Immature natural killer cell (primary cell): ENCODE measurements at regions not wholly inside any gene's neighbourhood (a gene's known extent, or its start where the extent isn't known, plus 50 kb on each side); places are given as distances from the start of the nearest gene placed in this dataset.
"Not testable (repeated sequence)": the region's sequence is repeated elsewhere in the genome, so short reads cannot be mapped to it uniquely, and the experiment has no call there.

Experiments used
- DNase-seq, 3 donors: peaks; one replicate each; pipeline ENCODE4 v3.0.0; 2022; ENCODE audit warnings: mixed read lengths in 1 of 3
- H3K27ac Mint-ChIP-seq, 6 donors: one replicate each; pipeline ENCODE4 v1.8.0; 2020; ENCODE audit warnings: mixed read lengths in 6 of 6, mild to moderate bottlenecking in 5 of 6, inconsistent platforms in 4 of 6, moderate library complexity in 3 of 6
- H3K27me3 Mint-ChIP-seq, 3 donors: one replicate each; pipeline ENCODE4 v1.8.0; 2020 to 2021; ENCODE audit warnings: low read depth in 3 of 3, mild to moderate bottlenecking in 3 of 3, mixed read lengths in 3 of 3, moderate library complexity in 3 of 3, inconsistent platforms in 1 of 3
- H3K36me3 Mint-ChIP-seq, 3 donors: one replicate each; pipeline ENCODE4 v1.8.0; 2020; ENCODE audit warnings: mixed read lengths in 3 of 3, inconsistent platforms in 2 of 3, mild to moderate bottlenecking in 2 of 3
- H3K4me1 Mint-ChIP-seq, 2 donors: one replicate each; pipeline ENCODE4 v1.8.0; 2020; ENCODE audit warnings: inconsistent platforms in 2 of 2, mild to moderate bottlenecking in 2 of 2, mixed read lengths in 2 of 2, moderate library complexity in 1 of 2
- H3K4me3 Mint-ChIP-seq, 5 donors: one replicate each; pipeline ENCODE4 v1.8.0; 2020; ENCODE audit warnings: mild to moderate bottlenecking in 5 of 5, mixed read lengths in 5 of 5, inconsistent platforms in 3 of 5, moderate library complexity in 3 of 5
- H3K9me3 Mint-ChIP-seq, 6 donors: one replicate each; pipeline ENCODE4 v1.8.0; 2020; ENCODE audit warnings: mild to moderate bottlenecking in 6 of 6, mixed read lengths in 6 of 6, inconsistent platforms in 4 of 6, moderate library complexity in 3 of 6

- Mint-ChIP-seq H3K27me3 (peaks cover 3 to 9% (median 4%) of the 10 kb centered on the region in 3 donors), H3K4me3 (no peak overlapping the region), H3K4me1 (no peaks in the 10 kb centered on the region), H3K9me3 (peaks cover 8 to 17% (median 14%) of the 10 kb centered on the region in 6 donors), H3K27ac (no peak overlapping the region), H3K36me3 (peaks cover 14 to 21% (median 16%) of the 10 kb centered on the region in 3 donors)
- DNase-seq, result no peak
Observed at GRCh38 chr14:53227154-53227718, 74.1 kb upstream of the DDHD1 start.

GRCh38 chr14:53226553-53226952, 73.4 kb upstream of the DDHD1 start:
- H3K36me3 Mint-ChIP-seq, result peaks cover 14 to 21% (median 16%) of the 10 kb centered on the region in 3 donors
- H3K27me3 Mint-ChIP-seq, result peaks cover 3 to 9% (median 4%) of the 10 kb centered on the region in 3 donors
- DNase-seq, result no peak
- no peak overlapping the region for H3K4me3 Mint-ChIP-seq
- no peak overlapping the region for H3K27ac Mint-ChIP-seq
- peaks cover 8 to 17% (median 14%) of the 10 kb centered on the region in 6 donors for H3K9me3 Mint-ChIP-seq
- no peaks in the 10 kb centered on the region for H3K4me1 Mint-ChIP-seq

- Mint-ChIP-seq H3K36me3 (peaks cover 9 to 20% (median 10%) of the 10 kb centered on the region in 3 donors), H3K4me1 (peaks cover 6 to 9% of the 10 kb centered on the region in 2 donors), H3K27ac (no peak overlapping the region), H3K4me3 (no peak overlapping the region), H3K27me3 (peaks cover 4 to 6% (median 4%) of the 10 kb centered on the region in 3 donors), H3K9me3 (peaks cover 8 to 12% (median 10%) of the 10 kb centered on the region in 6 donors)
- DNase-seq, result no peak
Observed at GRCh38 chr14:53220914-53221313, 67.8 kb upstream of the DDHD1 start.

- peaks cover 6 to 9% of the 10 kb centered on the region in 2 donors for H3K4me1 Mint-ChIP-seq
- peak overlapping the region; percentile 74 to 89 (median 86) for H3K4me3 Mint-ChIP-seq
- peak overlapping the region in 5 of 6 donors; percentile 42 to 74 (median 69) for H3K27ac Mint-ChIP-seq
- no peaks in the 10 kb centered on the region for H3K9me3 Mint-ChIP-seq
- no peak for DNase-seq
- peaks cover 0 to 1% (median 0%) of the 10 kb centered on the region in 3 donors for H3K27me3 Mint-ChIP-seq
- peaks cover 0 to 4% (median 0%) of the 10 kb centered on the region in 3 donors for H3K36me3 Mint-ChIP-seq
Observed at GRCh38 chr14:53218161-53218560, 65.0 kb upstream of the DDHD1 start.

GRCh38 chr14:53217316-53217994, 64.3 kb upstream of the DDHD1 start:
- H3K27ac Mint-ChIP-seq, result peak overlapping the region; percentile 9 to 81 (median 72)
- no peaks in the 10 kb centered on the region for H3K9me3 Mint-ChIP-seq
- DNase-seq, result peak; percentile 67 to 70 (median 69)
- H3K4me3 Mint-ChIP-seq, result peak overlapping the region; percentile 74 to 89 (median 86)
- peaks cover 0 to 4% (median 0%) of the 10 kb centered on the region in 3 donors for H3K36me3 Mint-ChIP-seq
- H3K4me1 Mint-ChIP-seq, result peaks cover 6 to 9% of the 10 kb centered on the region in 2 donors
- H3K27me3 Mint-ChIP-seq, result peaks cover 0 to 3% (median 0%) of the 10 kb centered on the region in 3 donors

GRCh38 chr14:53216955-53217315, 63.8 kb upstream of the DDHD1 start:
- not testable (repeated sequence) for H3K36me3 Mint-ChIP-seq, H3K9me3 Mint-ChIP-seq, H3K27me3 Mint-ChIP-seq, H3K4me1 Mint-ChIP-seq
- H3K4me3 Mint-ChIP-seq, result peak overlapping the region; percentile 74 to 89 (median 83)
- peak in 2 of 3 donors; percentile 1 to 2 for DNase-seq
- H3K27ac Mint-ChIP-seq, result peak overlapping the region in 3 of 6 donors; percentile 42 to 81 (median 76)

GRCh38 chr14:53216478-53216877, 63.4 kb upstream of the DDHD1 start:
- DNase-seq, H3K4me1 Mint-ChIP-seq, H3K27ac Mint-ChIP-seq, H3K9me3 Mint-ChIP-seq, H3K36me3 Mint-ChIP-seq, H3K27me3 Mint-ChIP-seq: not testable (repeated sequence)
- H3K4me3 Mint-ChIP-seq, result peak overlapping the region in 4 of 5 donors; percentile 18 to 86 (median 28)

- H3K4me3 Mint-ChIP-seq, result no peak overlapping the region
Observed at GRCh38 chr14:53215101-53215500, 62.0 kb upstream of the DDHD1 start.

GRCh38 chr14:53214384-53214783, 61.3 kb upstream of the DDHD1 start:
- Mint-ChIP-seq H3K4me3 (no peak overlapping the region), H3K27me3 (peaks cover 0 to 3% (median 0%) of the 10 kb centered on the region in 3 donors), H3K36me3 (no peaks in the 10 kb centered on the region), H3K27ac (no peak overlapping the region), H3K9me3 (no peaks in the 10 kb centered on the region), H3K4me1 (peaks cover 6 to 9% of the 10 kb centered on the region in 2 donors)
- no peak for DNase-seq

More at GRCh38 chr14:53215101-53215500, 62.0 kb upstream of the DDHD1 start:
- Mint-ChIP-seq H3K27me3 (peaks cover 0 to 3% (median 0%) of the 10 kb centered on the region in 3 donors), H3K36me3 (no peaks in the 10 kb centered on the region), H3K27ac (peak overlapping the region in 1 of 6 donors; percentile 0), H3K4me1 (peaks cover 6 to 9% of the 10 kb centered on the region in 2 donors), H3K9me3 (no peaks in the 10 kb centered on the region)
- DNase-seq, result no peak

- H3K36me3 Mint-ChIP-seq, result no peaks in the 10 kb centered on the region
- H3K27ac Mint-ChIP-seq, result no peak overlapping the region
- peaks cover 0 to 3% (median 0%) of the 10 kb centered on the region in 3 donors for H3K27me3 Mint-ChIP-seq
- H3K4me1 Mint-ChIP-seq, result peaks cover 6 to 9% of the 10 kb centered on the region in 2 donors
- no peak overlapping the region for H3K4me3 Mint-ChIP-seq
- no peaks in the 10 kb centered on the region for H3K9me3 Mint-ChIP-seq
- DNase-seq, result no peak
Observed at GRCh38 chr14:53213761-53214160, 60.6 kb upstream of the DDHD1 start.

GRCh38 chr14:53209370-53209769, 56.2 kb upstream of the DDHD1 start:
- H3K4me3 Mint-ChIP-seq, result no peak overlapping the region
- DNase-seq, result no peak
- H3K27me3 Mint-ChIP-seq, result peaks cover 0 to 4% (median 0%) of the 10 kb centered on the region in 3 donors
- H3K36me3 Mint-ChIP-seq, result peaks cover 0 to 2% (median 0%) of the 10 kb centered on the region in 3 donors
- H3K27ac Mint-ChIP-seq, result no peak overlapping the region
- H3K9me3 Mint-ChIP-seq, result peaks cover 0 to 2% (median 0%) of the 10 kb centered on the region in 6 donors
- H3K4me1 Mint-ChIP-seq, result no peaks in the 10 kb centered on the region
